Fibroblast of villous mesenchyme (primary cell): ENCODE measurements at regions not wholly inside any gene's neighbourhood (a gene's known extent, or its start where the extent isn't known, plus 50 kb on each side); places are given as distances from the start of the nearest gene placed in this dataset.

Experiments
- DNase-seq: peaks from one replicate; pipeline ENCODE4 v3.0.0-alpha.2; 2010; ENCODE audit warnings: low read depth
- H3K4me3 ChIP-seq: 2 replicates; pipeline ENCODE4 v1.5.1; 2011; ENCODE audit warnings: low read depth, mild to moderate bottlenecking, low read length
- CTCF ChIP-seq: IDR thresholded peaks from 2 replicates; pipeline ENCODE4 v1.5.1; 2012; ENCODE audit warnings: low read depth, mild to moderate bottlenecking, low read length; ENCODE audit not compliant: insufficient read depth

GRCh38 chr7:45494885-45495284, 79.3 kb upstream of the ADCY1 start:
- no peak for DNase-seq
- TF ChIP-seq CTCF = no peak
- H3K4me3 ChIP-seq = no peak overlapping the region

GRCh38 chr7:45495618-45496017, 78.5 kb upstream of the ADCY1 start:
- no peak overlapping the region for H3K4me3 ChIP-seq
- DNase-seq = no peak
- TF ChIP-seq CTCF = no peak

- TF ChIP-seq CTCF = no peak
- DNase-seq = no peak
- no peak overlapping the region for H3K4me3 ChIP-seq
Measured at GRCh38 chr7:45500257-45500656, 73.9 kb upstream of the ADCY1 start.

GRCh38 chr7:45501791-45502190, 72.4 kb upstream of the ADCY1 start:
- no peak for TF ChIP-seq CTCF
- H3K4me3 ChIP-seq = no peak overlapping the region
- no peak for DNase-seq

- H3K4me3 ChIP-seq = no peak overlapping the region
- TF ChIP-seq CTCF = no peak
- no peak for DNase-seq
Measured at GRCh38 chr7:45506059-45506458, 68.1 kb upstream of the ADCY1 start.

GRCh38 chr7:45509222-45509621, 64.9 kb upstream of the ADCY1 start:
- DNase-seq = no peak
- H3K4me3 ChIP-seq = no peak overlapping the region
- no peak for TF ChIP-seq CTCF
